ENCODE measurements at regions not wholly inside any gene's neighbourhood (a gene's known extent, or its start where the extent isn't known, plus 50 kb on each side); places are given as distances from the start of the nearest gene placed in this dataset.

GRCh38 chr13:62473190-62473943 is 1057.7 kb upstream of the PCDH20 start:
- TF ChIP-seq CTCF (IDR thresholded peaks at IDR 0.05; ENCODE audit: low read depth, low read length, poor library complexity, severe bottlenecking) = no peak
- TF ChIP-seq EZH2phosphoT487 (IDR thresholded peaks at IDR 0.05; ENCODE audit: borderline replicate concordance, low read length) = no peak
